HCEC 1CT (cell line): ENCODE measurements at regions not wholly inside any gene's neighbourhood (a gene's known extent, or its start where the extent isn't known, plus 50 kb on each side); places are given as distances from the start of the nearest gene placed in this dataset.
"Not testable (repeated sequence)": the region's sequence is repeated elsewhere in the genome, so short reads cannot be mapped to it uniquely, and the experiment has no call there.

Experiments used
- DNase-seq: peaks from one replicate; pipeline ENCODE4 v3.0.0-alpha.2; 2017

DNA sequence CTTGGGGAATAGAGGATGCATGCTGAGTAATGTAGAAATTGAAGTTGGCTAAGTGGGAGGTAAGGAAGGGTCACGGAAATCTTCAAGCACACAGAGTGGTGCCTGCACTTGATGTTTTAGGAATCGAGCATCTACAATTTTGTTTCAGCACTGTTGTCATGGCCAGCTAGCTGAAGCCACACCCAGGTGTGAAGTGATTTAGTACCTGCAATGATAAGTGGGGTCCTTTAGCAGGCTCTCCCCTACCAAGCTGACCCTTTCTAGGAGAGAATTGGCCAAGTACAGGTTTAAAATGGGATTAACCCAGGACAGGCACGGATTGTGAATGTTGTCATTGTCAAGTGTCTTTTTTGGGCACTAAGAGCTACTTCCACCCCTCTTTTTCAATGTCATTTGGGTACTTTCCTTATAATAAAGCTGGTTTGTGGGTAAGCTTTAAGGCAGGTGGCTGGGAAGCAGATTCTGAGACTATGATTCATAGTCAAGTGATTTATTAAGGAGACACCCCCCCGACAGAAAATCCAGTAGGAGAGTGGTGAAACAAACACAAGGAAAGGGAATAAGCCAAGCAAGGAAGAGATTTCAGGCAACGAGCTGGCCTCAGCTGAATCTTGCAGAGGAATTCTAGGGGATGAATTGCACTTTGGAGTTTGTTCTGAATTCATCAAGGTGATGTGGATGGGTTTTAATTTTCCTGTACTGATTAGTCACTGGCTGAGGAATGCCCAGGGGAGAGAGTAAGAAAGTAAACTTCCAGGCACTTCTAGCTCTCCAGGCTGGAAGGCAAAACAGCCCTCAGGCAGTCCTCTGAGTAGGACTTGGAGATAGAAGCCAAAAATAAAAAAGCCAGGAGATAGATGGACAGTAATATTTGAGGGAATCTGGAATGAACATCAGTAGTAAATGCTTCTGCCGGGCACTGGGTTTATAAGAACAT is 1128.4 kb downstream of the SORCS3 start:
- DNase-seq = no peak

DNA sequence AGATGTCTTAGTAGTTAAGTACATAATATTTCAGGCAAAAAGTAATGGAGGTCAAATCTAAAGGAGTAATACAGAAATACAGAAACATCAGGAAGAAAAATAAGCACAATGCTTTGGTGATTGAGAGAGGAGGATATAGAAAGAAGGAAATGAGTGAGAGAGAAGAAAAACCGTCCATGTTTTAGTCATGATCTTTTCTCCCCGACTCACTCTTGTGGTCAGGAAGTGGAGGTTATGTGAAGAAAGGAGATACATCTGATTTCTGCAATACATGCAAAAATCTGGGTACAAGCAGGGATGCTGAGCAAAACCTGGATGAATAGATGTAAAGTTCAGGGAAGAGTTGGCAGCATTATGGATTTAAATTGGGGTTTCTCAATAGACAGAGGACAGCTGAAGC is 1122.5 kb downstream of the SORCS3 start:
- DNase-seq = no peak

- no peak for DNase-seq
Observed at GRCh38 chr10:105761576-105762260, 1120.6 kb downstream of the SORCS3 start.

- DNase-seq = no peak
Observed at GRCh38 chr10:105759669-105760068, 1118.6 kb downstream of the SORCS3 start.

- no peak for DNase-seq
Observed at GRCh38 chr10:105758209-105758998, 1117.3 kb downstream of the SORCS3 start.

GRCh38 chr10:105757302-105757701 is 1116.2 kb downstream of the SORCS3 start:
- no peak for DNase-seq

DNA sequence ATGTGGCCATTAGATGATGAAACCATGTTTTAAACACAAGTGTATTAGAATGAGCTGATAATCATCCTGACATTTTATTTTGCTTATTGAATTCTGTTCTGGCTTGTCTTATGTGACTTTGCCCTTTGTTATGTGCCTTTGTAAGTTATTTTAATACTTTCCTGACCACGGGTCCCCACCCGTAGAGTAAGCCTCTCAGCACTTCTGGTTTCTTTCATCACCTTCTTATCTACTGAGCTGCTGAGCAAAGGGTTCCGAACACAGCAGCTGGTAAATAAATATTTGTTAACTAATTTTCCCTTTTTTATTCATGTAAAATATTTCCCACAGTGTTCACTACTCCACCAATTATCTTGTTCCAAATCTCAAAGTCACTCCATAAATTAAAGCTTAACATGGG is 1115.3 kb downstream of the SORCS3 start:
- DNase-seq = no peak

DNA sequence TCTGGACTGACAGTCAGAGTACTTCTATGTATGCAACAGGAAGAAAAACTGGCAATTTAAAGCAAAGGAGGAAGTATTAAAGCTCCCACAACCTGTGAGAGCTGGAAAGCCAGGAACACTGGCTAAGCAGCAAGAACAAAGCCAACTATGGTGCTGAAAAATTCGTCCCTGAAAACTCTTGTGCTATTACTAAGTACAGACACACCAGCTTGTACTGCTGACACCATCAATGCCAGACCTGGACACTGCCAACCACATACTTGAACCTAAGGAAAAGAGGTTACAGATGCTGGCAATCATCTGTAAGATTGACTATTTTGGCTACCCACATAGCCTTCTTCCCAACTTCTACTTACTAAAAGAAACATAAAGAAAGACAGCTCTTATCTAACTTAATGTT is 1110.6 kb downstream of the SORCS3 start:
- DNase-seq = no peak

DNA sequence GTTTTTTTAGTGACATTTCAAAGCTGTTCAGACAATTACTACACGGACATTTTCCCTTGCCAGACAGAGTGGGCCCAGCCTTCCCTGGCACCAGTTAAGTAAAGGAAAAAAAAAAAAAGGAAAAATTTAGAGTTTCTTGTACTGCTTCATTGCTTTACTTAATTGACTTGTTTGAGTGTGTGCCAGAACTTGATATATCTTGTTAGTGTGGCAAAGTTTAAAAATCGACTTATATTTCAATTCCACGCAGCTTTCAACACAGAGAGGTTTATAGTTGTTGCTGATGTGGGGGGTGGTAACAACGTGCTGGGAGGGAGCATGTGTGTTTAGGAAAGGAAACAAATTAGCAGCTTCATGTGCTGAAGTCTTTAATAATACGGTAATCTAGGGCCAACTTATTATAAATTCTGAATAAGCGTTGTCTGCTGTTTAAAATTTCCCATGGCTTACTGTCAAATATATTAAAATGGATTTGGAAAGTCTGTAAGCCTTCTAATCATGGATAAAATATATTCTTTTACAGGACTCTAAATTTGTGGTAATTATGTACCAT is 1104.6 kb downstream of the SORCS3 start:
- no peak for DNase-seq

DNA sequence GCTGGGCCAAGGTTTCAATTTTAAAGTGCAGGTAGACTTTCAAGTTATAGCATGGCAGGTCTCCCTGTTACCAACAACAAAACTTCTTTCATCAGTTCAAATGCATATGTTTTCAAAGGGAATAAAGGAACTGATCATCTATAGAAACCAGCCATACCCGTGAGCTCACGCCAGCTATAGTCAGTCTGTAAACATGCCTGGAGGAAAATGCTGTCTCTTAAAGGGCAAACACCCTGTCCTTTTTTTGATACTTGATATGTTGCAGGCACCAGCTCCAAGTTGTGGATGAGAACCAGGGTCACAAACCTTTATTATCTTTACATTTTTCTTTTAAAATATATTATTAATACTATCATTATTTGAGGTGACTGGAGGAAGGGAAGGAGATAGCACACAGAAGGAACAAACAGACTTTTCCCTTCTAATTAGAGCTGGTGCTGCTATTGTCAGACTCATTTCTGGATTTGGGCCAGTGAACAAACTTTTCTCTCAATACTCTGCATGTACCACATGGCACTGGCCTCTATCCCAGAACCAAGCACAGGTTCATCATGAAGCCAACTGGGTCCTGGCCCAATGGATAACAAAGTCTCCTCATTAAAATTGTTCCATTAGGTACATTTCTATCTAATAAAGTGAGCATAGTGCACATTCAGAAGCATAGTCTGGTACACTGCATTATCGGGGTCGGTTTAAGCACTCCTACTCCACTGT is 1102.4 kb downstream of the SORCS3 start:
- DNase-seq = no peak

- DNase-seq = no peak
Observed at GRCh38 chr10:105742923-105743322, 1101.8 kb downstream of the SORCS3 start.

GRCh38 chr10:105742184-105742583 is 1101.1 kb downstream of the SORCS3 start:
- DNase-seq = no peak

DNA sequence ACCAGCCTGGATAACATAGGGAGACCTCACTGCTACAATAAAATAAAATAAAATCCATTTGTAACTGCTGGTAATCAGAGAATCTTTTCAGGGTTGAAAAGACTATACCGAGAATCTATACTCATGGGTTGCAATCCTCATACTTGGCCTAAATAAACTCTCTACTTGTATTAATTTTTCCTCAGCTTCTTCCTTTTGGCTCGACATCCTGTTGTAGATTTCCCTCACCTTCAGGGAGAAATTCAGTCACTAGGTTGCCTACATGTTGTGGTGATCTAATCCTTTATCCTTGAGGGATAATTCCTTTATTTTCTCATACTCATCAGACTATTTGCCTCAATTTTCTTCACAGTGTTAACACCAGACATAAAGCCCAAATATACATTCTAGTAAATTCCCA is 1093.4 kb downstream of the SORCS3 start:
- DNase-seq = no peak

DNA sequence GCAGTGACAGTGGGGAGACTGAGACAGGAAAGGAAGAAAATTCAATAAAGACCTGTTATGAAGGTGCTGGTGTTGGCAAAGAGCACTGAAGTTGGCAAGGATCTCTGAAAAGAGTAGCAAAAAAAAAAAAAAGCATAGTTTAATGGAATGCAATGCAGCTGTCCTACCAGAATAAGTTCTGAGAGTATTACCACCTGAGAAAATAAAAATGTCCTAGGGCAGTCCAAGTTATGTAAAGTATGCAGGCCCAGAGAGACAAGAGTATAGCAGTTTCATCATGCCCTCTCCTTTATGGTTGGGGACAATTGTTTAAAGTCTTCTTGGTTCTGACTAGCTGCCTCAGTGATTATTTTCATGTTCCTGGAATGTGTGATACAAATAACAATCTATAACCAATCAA is 1092.8 kb downstream of the SORCS3 start:
- DNase-seq = no peak

DNA sequence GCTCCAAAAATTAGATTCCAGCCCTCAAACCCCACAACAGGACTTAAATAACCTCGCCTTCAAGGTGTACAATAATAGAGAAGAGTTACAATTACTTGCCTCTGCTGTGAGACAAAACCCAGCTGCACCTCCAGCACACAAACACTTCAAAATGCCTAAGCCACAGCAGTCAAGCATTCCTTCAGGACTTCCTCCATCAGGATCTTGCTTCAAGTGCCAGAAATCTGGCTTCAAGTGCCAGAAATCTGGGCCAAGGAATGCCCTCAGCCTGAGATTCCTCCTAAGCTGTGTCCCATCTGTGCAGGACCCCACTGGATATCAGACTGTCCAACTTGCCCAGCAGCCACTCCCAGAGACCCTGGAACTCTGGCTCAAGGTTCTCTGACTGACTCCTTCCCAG is 1088.3 kb downstream of the SORCS3 start:
- DNase-seq = no peak

DNA sequence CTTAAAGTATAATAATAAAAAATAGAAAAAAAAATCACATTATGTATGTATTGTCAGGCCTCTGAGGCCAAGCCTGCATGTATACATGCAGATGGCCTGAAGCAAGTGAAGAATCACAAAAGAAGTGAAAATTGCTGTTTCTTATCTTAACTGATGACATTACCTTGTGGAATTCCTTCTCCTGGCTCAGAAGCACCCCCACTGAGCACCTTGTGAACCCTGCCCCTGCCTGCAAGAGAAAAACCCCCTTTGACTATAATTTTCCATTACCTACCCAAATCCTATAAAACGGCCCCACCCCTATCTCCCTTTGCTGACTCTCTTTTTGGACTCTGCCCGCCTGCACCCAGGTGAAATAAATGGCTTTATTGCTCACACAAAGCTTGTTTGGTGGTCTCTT is 1086.5 kb downstream of the SORCS3 start:
- DNase-seq = not testable (repeated sequence)

- DNase-seq = no peak
Observed at GRCh38 chr10:105727131-105727530, 1086.0 kb downstream of the SORCS3 start.

GRCh38 chr10:105726149-105726548 is 1085.1 kb downstream of the SORCS3 start:
- no peak for DNase-seq

- no peak for DNase-seq
Observed at GRCh38 chr10:105725007-105725406, 1083.9 kb downstream of the SORCS3 start.

DNA sequence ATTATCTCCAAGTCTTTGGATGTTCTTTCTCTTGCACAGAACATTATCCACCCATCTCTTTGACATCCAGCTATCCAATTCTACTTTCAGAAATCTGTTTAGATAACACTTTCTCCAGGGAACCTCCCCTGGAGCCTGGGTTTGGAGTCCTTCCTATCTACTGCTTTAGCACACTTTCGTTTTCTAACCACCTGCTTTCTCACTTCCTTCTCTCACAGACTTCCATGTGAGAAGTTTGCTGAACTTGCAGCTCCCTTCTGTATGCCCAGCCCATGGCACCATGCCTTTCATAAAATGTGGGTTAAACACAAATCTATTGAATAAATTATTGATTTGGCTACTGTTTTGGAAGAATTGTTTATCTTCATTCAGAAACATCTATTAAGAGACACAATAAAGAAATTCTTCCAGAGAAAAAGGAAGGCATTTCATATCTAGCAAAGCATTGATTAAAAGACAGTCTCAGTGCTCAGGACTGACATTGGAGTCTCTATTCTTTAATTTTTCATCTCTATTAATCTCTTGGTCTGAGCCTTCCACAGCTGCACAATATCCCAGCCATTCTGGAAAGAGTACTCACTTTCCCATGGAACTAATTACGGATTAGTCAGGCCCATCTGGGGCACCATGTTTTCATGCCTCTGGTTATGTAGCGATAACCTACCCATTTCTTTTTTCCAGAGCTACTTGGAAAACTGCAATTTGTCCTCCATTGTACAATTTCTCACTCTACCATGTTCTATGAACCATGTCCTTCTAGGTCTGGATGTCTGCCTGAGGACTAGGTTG is 1077.3 kb downstream of the SORCS3 start:
- DNase-seq = no peak

DNA sequence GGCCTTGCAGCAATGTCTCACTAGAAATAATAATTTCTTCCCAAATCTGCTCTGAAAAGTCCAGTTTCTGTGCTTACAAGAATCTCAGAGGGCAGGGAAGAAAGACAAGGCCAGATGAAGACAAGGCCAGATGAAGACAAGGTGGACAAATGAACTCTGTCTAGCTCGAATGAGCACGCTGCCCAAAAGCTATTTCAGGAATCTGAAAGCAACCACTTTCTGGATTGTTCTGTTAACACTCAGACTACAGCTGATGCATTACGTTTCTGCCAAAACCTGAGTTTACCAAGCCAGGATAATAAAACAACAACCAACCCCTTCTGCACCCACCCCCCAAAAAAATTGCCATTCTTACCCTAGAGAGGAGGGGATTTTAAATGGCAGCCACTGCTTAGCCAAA is 1073.6 kb downstream of the SORCS3 start:
- DNase-seq = no peak

- DNase-seq = no peak
Observed at GRCh38 chr10:105707603-105708002, 1066.5 kb downstream of the SORCS3 start.
